Nephron progenitor cell (in vitro differentiated cells): ENCODE measurements at regions not wholly inside any gene's neighbourhood (a gene's known extent, or its start where the extent isn't known, plus 50 kb on each side); places are given as distances from the start of the nearest gene placed in this dataset.

Source experiments
- DNase-seq: peaks from one replicate; pipeline ENCODE4 v3.0.0; 2021
- H3K27ac Mint-ChIP-seq: 2 replicates; pipeline ENCODE4 v1.8.0; 2021; ENCODE audit warnings: mild to moderate bottlenecking, moderate library complexity, mixed read lengths
- H3K27me3 Mint-ChIP-seq: 2 replicates; pipeline ENCODE4 v1.8.0; 2021; ENCODE audit warnings: mild to moderate bottlenecking, low read depth, mixed read lengths; ENCODE audit not compliant: poor library complexity
- H3K36me3 Mint-ChIP-seq: 2 replicates; pipeline ENCODE4 v1.8.0; 2021; ENCODE audit warnings: low read depth, mixed read lengths
- H3K4me1 Mint-ChIP-seq: 2 replicates; pipeline ENCODE4 v1.8.0; 2021; ENCODE audit warnings: mixed read lengths
- H3K4me3 Mint-ChIP-seq: 2 replicates; pipeline ENCODE4 v1.8.0; 2021; ENCODE audit warnings: mild to moderate bottlenecking, moderate library complexity, mixed read lengths
- H3K9me3 Mint-ChIP-seq: 2 replicates; pipeline ENCODE4 v1.8.0; 2021; ENCODE audit warnings: mild to moderate bottlenecking, moderate library complexity, mixed read lengths
- CTCF ChIP-seq: fragments of 200-600 bp; sonication (generic); IDR thresholded peaks from 2 replicates; pipeline ENCODE4 v1.5.0; 2021; ENCODE audit warnings: antibody characterized with exemption

GRCh38 chr2:81767187-81767912, 1462.8 kb upstream of the LRRTM1 start:
- DNase-seq, result no peak
- Mint-ChIP-seq H3K4me3 (no peak overlapping the region), H3K4me1 (no peaks in the 10 kb centered on the region), H3K9me3 (no peaks in the 10 kb centered on the region), H3K36me3 (no peaks in the 10 kb centered on the region), H3K27me3 (peaks cover 2% of the 10 kb centered on the region), H3K27ac (no peak overlapping the region)
- TF ChIP-seq CTCF, result no peak

- H3K4me3 Mint-ChIP-seq, result no peak overlapping the region
- H3K27me3 Mint-ChIP-seq, result no peaks in the 10 kb centered on the region
- TF ChIP-seq CTCF, result no peak
- no peaks in the 10 kb centered on the region for H3K4me1 Mint-ChIP-seq
- no peak overlapping the region for H3K27ac Mint-ChIP-seq
- DNase-seq, result no peak
- no peaks in the 10 kb centered on the region for H3K36me3 Mint-ChIP-seq
- H3K9me3 Mint-ChIP-seq, result peaks cover 15% of the 10 kb centered on the region
Observed at GRCh38 chr2:81747481-81748070, 1443.0 kb upstream of the LRRTM1 start.

- H3K4me1 Mint-ChIP-seq, result no peaks in the 10 kb centered on the region
- no peak overlapping the region for H3K27ac Mint-ChIP-seq
- TF ChIP-seq CTCF, result no peak
- no peak overlapping the region for H3K4me3 Mint-ChIP-seq
- peaks cover 1% of the 10 kb centered on the region for H3K9me3 Mint-ChIP-seq
- no peaks in the 10 kb centered on the region for H3K27me3 Mint-ChIP-seq
- DNase-seq, result no peak
- H3K36me3 Mint-ChIP-seq, result no peaks in the 10 kb centered on the region
Observed at GRCh38 chr2:81739966-81740365, 1435.4 kb upstream of the LRRTM1 start.

GRCh38 chr2:81734981-81735380, 1430.4 kb upstream of the LRRTM1 start:
- Mint-ChIP-seq H3K4me1 (no peaks in the 10 kb centered on the region), H3K36me3 (no peaks in the 10 kb centered on the region), H3K27me3 (no peaks in the 10 kb centered on the region)

GRCh38 chr2:81714817-81715216, 1410.3 kb upstream of the LRRTM1 start:
- Mint-ChIP-seq H3K27me3 (peaks cover 7% of the 10 kb centered on the region), H3K4me1 (no peaks in the 10 kb centered on the region), H3K36me3 (no peaks in the 10 kb centered on the region), H3K9me3 (no peaks in the 10 kb centered on the region), H3K4me3 (no peak overlapping the region), H3K27ac (no peak overlapping the region)
- DNase-seq, result no peak
- no peak for TF ChIP-seq CTCF

More at GRCh38 chr2:81734981-81735380, 1430.4 kb upstream of the LRRTM1 start:
- TF ChIP-seq CTCF, result no peak
- DNase-seq, result no peak
- no peak overlapping the region for H3K4me3 Mint-ChIP-seq
- H3K27ac Mint-ChIP-seq, result no peak overlapping the region
- no peaks in the 10 kb centered on the region for H3K9me3 Mint-ChIP-seq

GRCh38 chr2:81706856-81707255, 1402.3 kb upstream of the LRRTM1 start:
- Mint-ChIP-seq H3K4me3 (no peak overlapping the region), H3K36me3 (no peaks in the 10 kb centered on the region), H3K9me3 (no peaks in the 10 kb centered on the region), H3K4me1 (no peaks in the 10 kb centered on the region), H3K27me3 (peaks cover 4% of the 10 kb centered on the region), H3K27ac (no peak overlapping the region)
- no peak for TF ChIP-seq CTCF
- DNase-seq, result no peak
